ENCODE measurements at regions not wholly inside any gene's neighbourhood (a gene's known extent, or its start where the extent isn't known, plus 50 kb on each side); places are given as distances from the start of the nearest gene placed in this dataset.

DNA sequence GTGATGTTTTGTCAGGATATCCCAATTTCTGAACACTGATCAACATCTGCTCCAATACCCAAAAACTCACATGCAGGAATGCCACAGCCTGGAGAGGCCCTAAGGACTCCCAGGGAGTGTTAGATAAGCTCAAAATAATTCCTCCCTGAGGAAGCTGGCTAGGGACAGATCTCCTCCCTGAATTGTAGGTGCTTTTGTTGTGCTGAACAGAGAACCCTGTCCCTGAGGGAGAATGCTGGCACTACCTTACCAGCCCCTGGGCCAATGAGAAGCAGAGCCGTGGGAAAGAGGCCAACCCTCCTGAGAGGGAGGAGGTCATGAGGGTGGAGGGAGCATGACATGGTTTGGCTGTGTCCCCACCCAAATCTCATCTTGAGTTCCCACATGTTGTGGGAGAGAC lies 73.6 kb upstream of the PTGFRN start:
- RAD21 ChIA-PET (ENCODE audit: low non-redundant PET in 1 of 2, low total read pairs in 2 of 2, uncharacterized antibody in 2 of 2, unreplicated experiment in 2 of 2), result no interaction called here
- H3K4me1 ChIP-seq (ENCODE audit: control insufficient read depth in 1 of 2, insufficient read depth in 2 of 2, low read length in 2 of 2), result no peaks in the 10 kb centered on the region
- no peak overlapping the region for H3K27ac ChIP-seq (ENCODE audit: low read depth, low read length)
- no peaks in the 10 kb centered on the region; the same call in 1 of the 2 replicates for H3K27me3 ChIP-seq (ENCODE audit: insufficient read depth, low read length)
- no peak for TF ChIP-seq CBX3 (IDR thresholded peaks at IDR 0.05; ENCODE audit: low read depth)
- TF ChIP-seq ELF1 (IDR thresholded peaks at IDR 0.05; ENCODE audit: borderline replicate concordance, low read depth), result no peak
- no peak for TF ChIP-seq SIN3A (IDR thresholded peaks at IDR 0.05; ENCODE audit: low read depth)
- TF ChIP-seq, protein P1, sequence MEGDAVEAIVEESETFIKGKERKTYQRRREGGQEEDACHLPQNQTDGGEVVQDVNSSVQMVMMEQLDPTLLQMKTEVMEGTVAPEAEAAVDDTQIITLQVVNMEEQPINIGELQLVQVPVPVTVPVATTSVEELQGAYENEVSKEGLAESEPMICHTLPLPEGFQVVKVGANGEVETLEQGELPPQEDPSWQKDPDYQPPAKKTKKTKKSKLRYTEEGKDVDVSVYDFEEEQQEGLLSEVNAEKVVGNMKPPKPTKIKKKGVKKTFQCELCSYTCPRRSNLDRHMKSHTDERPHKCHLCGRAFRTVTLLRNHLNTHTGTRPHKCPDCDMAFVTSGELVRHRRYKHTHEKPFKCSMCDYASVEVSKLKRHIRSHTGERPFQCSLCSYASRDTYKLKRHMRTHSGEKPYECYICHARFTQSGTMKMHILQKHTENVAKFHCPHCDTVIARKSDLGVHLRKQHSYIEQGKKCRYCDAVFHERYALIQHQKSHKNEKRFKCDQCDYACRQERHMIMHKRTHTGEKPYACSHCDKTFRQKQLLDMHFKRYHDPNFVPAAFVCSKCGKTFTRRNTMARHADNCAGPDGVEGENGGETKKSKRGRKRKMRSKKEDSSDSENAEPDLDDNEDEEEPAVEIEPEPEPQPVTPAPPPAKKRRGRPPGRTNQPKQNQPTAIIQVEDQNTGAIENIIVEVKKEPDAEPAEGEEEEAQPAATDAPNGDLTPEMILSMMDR (IDR thresholded peaks at IDR 0.05 in 2 of 3, conservative IDR thresholded peaks at IDR 0.05 in 1 of 3; ENCODE audit: borderline replicate concordance in 1 of 3, insufficient read depth in 1 of 3, low read depth in 2 of 3, low read length in 2 of 3), result no peak
- TF ChIP-seq, protein P2, sequence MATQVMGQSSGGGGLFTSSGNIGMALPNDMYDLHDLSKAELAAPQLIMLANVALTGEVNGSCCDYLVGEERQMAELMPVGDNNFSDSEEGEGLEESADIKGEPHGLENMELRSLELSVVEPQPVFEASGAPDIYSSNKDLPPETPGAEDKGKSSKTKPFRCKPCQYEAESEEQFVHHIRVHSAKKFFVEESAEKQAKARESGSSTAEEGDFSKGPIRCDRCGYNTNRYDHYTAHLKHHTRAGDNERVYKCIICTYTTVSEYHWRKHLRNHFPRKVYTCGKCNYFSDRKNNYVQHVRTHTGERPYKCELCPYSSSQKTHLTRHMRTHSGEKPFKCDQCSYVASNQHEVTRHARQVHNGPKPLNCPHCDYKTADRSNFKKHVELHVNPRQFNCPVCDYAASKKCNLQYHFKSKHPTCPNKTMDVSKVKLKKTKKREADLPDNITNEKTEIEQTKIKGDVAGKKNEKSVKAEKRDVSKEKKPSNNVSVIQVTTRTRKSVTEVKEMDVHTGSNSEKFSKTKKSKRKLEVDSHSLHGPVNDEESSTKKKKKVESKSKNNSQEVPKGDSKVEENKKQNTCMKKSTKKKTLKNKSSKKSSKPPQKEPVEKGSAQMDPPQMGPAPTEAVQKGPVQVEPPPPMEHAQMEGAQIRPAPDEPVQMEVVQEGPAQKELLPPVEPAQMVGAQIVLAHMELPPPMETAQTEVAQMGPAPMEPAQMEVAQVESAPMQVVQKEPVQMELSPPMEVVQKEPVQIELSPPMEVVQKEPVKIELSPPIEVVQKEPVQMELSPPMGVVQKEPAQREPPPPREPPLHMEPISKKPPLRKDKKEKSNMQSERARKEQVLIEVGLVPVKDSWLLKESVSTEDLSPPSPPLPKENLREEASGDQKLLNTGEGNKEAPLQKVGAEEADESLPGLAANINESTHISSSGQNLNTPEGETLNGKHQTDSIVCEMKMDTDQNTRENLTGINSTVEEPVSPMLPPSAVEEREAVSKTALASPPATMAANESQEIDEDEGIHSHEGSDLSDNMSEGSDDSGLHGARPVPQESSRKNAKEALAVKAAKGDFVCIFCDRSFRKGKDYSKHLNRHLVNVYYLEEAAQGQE (IDR thresholded peaks at IDR 0.05; ENCODE audit: low read depth), result no peak
- TF ChIP-seq, protein P3, sequence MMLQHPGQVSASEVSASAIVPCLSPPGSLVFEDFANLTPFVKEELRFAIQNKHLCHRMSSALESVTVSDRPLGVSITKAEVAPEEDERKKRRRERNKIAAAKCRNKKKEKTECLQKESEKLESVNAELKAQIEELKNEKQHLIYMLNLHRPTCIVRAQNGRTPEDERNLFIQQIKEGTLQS (IDR thresholded peaks at IDR 0.05), result no peak
- TF ChIP-seq FOSL1 (IDR thresholded peaks at IDR 0.05; ENCODE audit: low read depth), result no peak
- TF ChIP-seq YY1 (IDR thresholded peaks at IDR 0.05; ENCODE audit: extremely low read depth, insufficient replicate concordance, low read depth, low read length), result no peak
- TF ChIP-seq EZH2 (IDR thresholded peaks at IDR 0.05), result no peak
- TF ChIP-seq ZNF274 (IDR thresholded peaks at IDR 0.05; ENCODE audit: low read depth, low read length), result no peak
- TF ChIP-seq EZH2phosphoT487 (IDR thresholded peaks at IDR 0.05; ENCODE audit: borderline replicate concordance), result no peak
- TF ChIP-seq POLR2AphosphoS5 (IDR thresholded peaks at IDR 0.05; ENCODE audit: low read depth, low read length), result no peak
- no peak for TF ChIP-seq TCF7L2 (IDR thresholded peaks at IDR 0.05; ENCODE audit: borderline replicate concordance, extremely low read depth, insufficient read depth, insufficient read length)
- TF ChIP-seq RAD21 (IDR thresholded peaks at IDR 0.05; ENCODE audit: low read depth), result no peak
- TF ChIP-seq, protein P4, sequence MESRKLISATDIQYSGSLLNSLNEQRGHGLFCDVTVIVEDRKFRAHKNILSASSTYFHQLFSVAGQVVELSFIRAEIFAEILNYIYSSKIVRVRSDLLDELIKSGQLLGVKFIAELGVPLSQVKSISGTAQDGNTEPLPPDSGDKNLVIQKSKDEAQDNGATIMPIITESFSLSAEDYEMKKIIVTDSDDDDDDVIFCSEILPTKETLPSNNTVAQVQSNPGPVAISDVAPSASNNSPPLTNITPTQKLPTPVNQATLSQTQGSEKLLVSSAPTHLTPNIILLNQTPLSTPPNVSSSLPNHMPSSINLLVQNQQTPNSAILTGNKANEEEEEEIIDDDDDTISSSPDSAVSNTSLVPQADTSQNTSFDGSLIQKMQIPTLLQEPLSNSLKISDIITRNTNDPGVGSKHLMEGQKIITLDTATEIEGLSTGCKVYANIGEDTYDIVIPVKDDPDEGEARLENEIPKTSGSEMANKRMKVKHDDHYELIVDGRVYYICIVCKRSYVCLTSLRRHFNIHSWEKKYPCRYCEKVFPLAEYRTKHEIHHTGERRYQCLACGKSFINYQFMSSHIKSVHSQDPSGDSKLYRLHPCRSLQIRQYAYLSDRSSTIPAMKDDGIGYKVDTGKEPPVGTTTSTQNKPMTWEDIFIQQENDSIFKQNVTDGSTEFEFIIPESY (IDR thresholded peaks at IDR 0.05; ENCODE audit: extremely low read depth, insufficient replicate concordance, low read length), result no peak
- TF ChIP-seq, protein P5, sequence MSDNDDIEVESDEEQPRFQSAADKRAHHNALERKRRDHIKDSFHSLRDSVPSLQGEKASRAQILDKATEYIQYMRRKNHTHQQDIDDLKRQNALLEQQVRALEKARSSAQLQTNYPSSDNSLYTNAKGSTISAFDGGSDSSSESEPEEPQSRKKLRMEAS (IDR thresholded peaks at IDR 0.05), result no peak
- no peak for TF ChIP-seq JUND (IDR thresholded peaks at IDR 0.05)
- TF ChIP-seq EGR1 (IDR thresholded peaks at IDR 0.05; ENCODE audit: low read depth), result no peak
- no peak for TF ChIP-seq ZFX (IDR thresholded peaks at IDR 0.05)
- H3K9ac ChIP-seq (ENCODE audit: low read length), result no peak overlapping the region
- no peaks in the 10 kb centered on the region for H3K9me3 ChIP-seq (ENCODE audit: control insufficient read depth in 1 of 2, insufficient read depth in 1 of 2, low read depth in 1 of 2, low read length in 2 of 2)
- POLR2A ChIA-PET, result no interaction called here
- intact Hi-C loops (cut with micrococcal nuclease), result no loop called here
- H3K4me3 ChIP-seq (replicated peaks in 1 of 2; ENCODE audit: low read depth in 1 of 2, low read length in 2 of 2), result no peak overlapping the region
- ATAC-seq (no peak), DNase-seq (ENCODE audit: low read depth, low spot score) (no peak)
- H3K4me2 ChIP-seq (ENCODE audit: low read length), result no peak overlapping the region
- H4K20me1 ChIP-seq (ENCODE audit: insufficient read depth), result no peaks in the 10 kb centered on the region
- BruUV-seq (replicated peaks), result no TSS peak
- no peak overlapping the region for H2AFZ ChIP-seq (ENCODE audit: low read depth, low read length, poor library complexity, severe bottlenecking)
- no peaks in the 10 kb centered on the region for H3K79me2 ChIP-seq (ENCODE audit: insufficient read depth, low read length)
- H3K36me3 ChIP-seq (ENCODE audit: control insufficient read depth in 1 of 2, insufficient read depth in 2 of 2, low read length in 2 of 2), result no peaks in the 10 kb centered on the region
- CTCF ChIA-PET, result interaction anchor here (0.7 kb wide), 1 partner anchor 18 kb away, joined by 3 read pairs; no protein-coding TSS in a partner anchor
- no peaks in the 10 kb centered on the region for H3K9me2 ChIP-seq (ENCODE audit: insufficient read depth)
